A549 (cell line): ENCODE measurements at regions not wholly inside any gene's neighbourhood (a gene's known extent, or its start where the extent isn't known, plus 50 kb on each side); places are given as distances from the start of the nearest gene placed in this dataset.

ENCODE experiments used
- ATAC-seq, 2 experiments: fragments of 200-7000 bp in 1 of 2; fragments of >200 bp in 1 of 2; cut with Nextera tagmentation in 1 of 2; cut with Tn5 transposase in 1 of 2; 3 replicates each; pipeline versions ENCODE4 v1.8.0 to v1.9.1; 2018 to 2020; ENCODE audit warnings: mild to moderate bottlenecking in 1 of 2, moderate library complexity in 1 of 2
- CTCF ChIA-PET: fragments of 300-600 bp; sonication (Branson Sonifier 250); formaldehyde crosslinking; extraction: SDS; loops from one replicate; lab custom pipeline; 2021; ENCODE audit warnings: antibody characterized with exemption, inconsistent platforms; lab: Yijun Ruan, JAX
- POLR2A ChIA-PET: fragments of 350-600 bp; formaldehyde crosslinking; extraction: SDS; loops from one replicate; lab custom pipeline; 2021; ENCODE audit warnings: antibody characterized with exemption, inconsistent platforms; lab: Yijun Ruan, JAX
- DNase-seq, 2 experiments: peaks; one replicate each; pipeline versions ENCODE4 v3.0.0 to v3.0.0-alpha.2; 2011 to 2016; ENCODE audit warnings: low read depth in 1 of 2, low spot score in 1 of 2
- FAIRE-seq: peaks from 2 replicates; lab custom pipeline; 2011; peaks lifted over from hg19 to GRCh38; lab: Jason Lieb, UNC
- H3K27ac ChIP-seq, 2 experiments: fragments of >200 bp; sonication (Bioruptor Twin); formaldehyde crosslinking; 3 replicates each; pipeline ENCODE4 v1.5.1; 2016 to 2017
- H3K4me1 ChIP-seq: fragments of >200 bp; sonication (Bioruptor Twin); formaldehyde crosslinking; 3 replicates; pipeline ENCODE4 v1.6.1; 2016
- H3K4me2 ChIP-seq: fragments of >200 bp; sonication (Bioruptor Twin); formaldehyde crosslinking; 3 replicates; pipeline ENCODE4 v1.6.1; 2016
- H3K4me3 ChIP-seq: fragments of >200 bp; sonication (Bioruptor Twin); formaldehyde crosslinking; 3 replicates; pipeline ENCODE4 v1.5.1; 2016
- H3K9me3 ChIP-seq: fragments of >200 bp; sonication (Bioruptor Twin); formaldehyde crosslinking; 3 replicates; pipeline ENCODE4 v1.6.1; 2016
- ELK1 ChIP-seq: fragments of 150-350 bp; IDR thresholded peaks from 2 replicates; pipeline ENCODE4 v1.6.1; 2014; ENCODE audit warnings: low read depth, mild to moderate bottlenecking, low read length
- FOSB ChIP-seq: fragments of 250-450 bp; sonication (Bioruptor Pico); IDR thresholded peaks from 2 replicates; pipeline ENCODE4 v1.5.0; 2020; ENCODE audit warnings: mild to moderate bottlenecking, moderate library complexity
- HDAC2 ChIP-seq: fragments of 200-600 bp; sonication (generic); IDR thresholded peaks from 2 replicates; pipeline ENCODE4 v1.6.1; 2016
- JUN ChIP-seq, 2 experiments: fragments of >200 bp; sonication (Bioruptor Twin); formaldehyde crosslinking; IDR thresholded peaks; 2 replicates in 1 of 2; 3 replicates in 1 of 2; pipeline ENCODE4 v1.6.1; 2016 to 2017
- KDM1A ChIP-seq: fragments of 200-600 bp; sonication (generic); IDR thresholded peaks from 2 replicates; pipeline ENCODE4 v1.6.1; 2016; ENCODE audit warnings: low read depth, mild to moderate bottlenecking
- KDM5A ChIP-seq: fragments of 200-600 bp; sonication (generic); IDR thresholded peaks from 2 replicates; pipeline ENCODE4 v1.6.1; 2016; ENCODE audit warnings: antibody characterized with exemption, mild to moderate bottlenecking
- NFE2L2 ChIP-seq: fragments of 150-350 bp; conservative IDR thresholded peaks from 2 replicates; pipeline ENCODE4 v1.6.1; 2014; ENCODE audit warnings: low read length
- POLR2A ChIP-seq: IDR thresholded peaks from 2 replicates; pipeline ENCODE4 v1.6.1; 2012; ENCODE audit warnings: mild to moderate bottlenecking, low read length
- POLR2AphosphoS2 ChIP-seq: conservative IDR thresholded peaks from 2 replicates; pipeline ENCODE4 v1.6.1; 2012; ENCODE audit warnings: low read length, improper control_type of control experiment, inconsistent platforms
- RCOR1 ChIP-seq: fragments of 150-350 bp; IDR thresholded peaks from 2 replicates; pipeline ENCODE4 v1.6.1; 2014; ENCODE audit warnings: antibody characterized with exemption, low read length, low read depth
- RNF2 ChIP-seq: fragments of 200-600 bp; sonication (generic); IDR thresholded peaks from 2 replicates; pipeline ENCODE4 v1.6.1; 2016; ENCODE audit warnings: low read depth, mild to moderate bottlenecking, antibody characterized with exemption, moderate library complexity, borderline replicate concordance
- TP53 ChIP-seq: fragments of 250-450 bp; sonication (Bioruptor Pico); IDR thresholded peaks from 2 replicates; pipeline ENCODE4 v1.5.0; 2021; ENCODE audit warnings: mild to moderate bottlenecking, moderate library complexity
- ZFP36 ChIP-seq: fragments of 450-650 bp; IDR thresholded peaks from 2 replicates; pipeline ENCODE4 v1.6.1; 2014; ENCODE audit warnings: borderline replicate concordance; ENCODE audit not compliant: partially characterized antibody
- WGBS: methylation state at CpG from one replicate; pipeline ENCODE4 v1.1.6; 2017; ENCODE audit errors: missing lambda C conversion rate; 5-methylcytosine and 5-hydroxymethylcytosine counted together
- TF ChIP-seq, protein P1 (sequence below): IDR thresholded peaks from 2 replicates; pipeline ENCODE4 v1.6.1; 2012; ENCODE audit warnings: low read depth, borderline replicate concordance
- TF ChIP-seq, protein P2 (sequence below): fragments of 450-650 bp; IDR thresholded peaks from 2 replicates; pipeline ENCODE4 v1.6.1; 2014; ENCODE audit warnings: antibody characterized with exemption
- TF ChIP-seq, protein P3 (sequence below): fragments of >200 bp; sonication (Bioruptor Twin); formaldehyde crosslinking; IDR thresholded peaks from 3 replicates; pipeline ENCODE4 v1.5.1; 2016

- FAIRE-seq (no peak), DNase-seq (no peak), ATAC-seq (no peak)
- ChIA-PET POLR2A (no interaction called here), CTCF (interaction anchor here (1.0 to 1.8 kb wide), 7 partner anchors 11 to 48 kb away, joined by 3 to 6 read pairs (median 4); no protein-coding TSS in a partner anchor)
- Histone ChIP-seq H3K4me1 (peaks cover 11% of the 10 kb centered on the region; the same call in 1 of the 3 replicates), H3K4me3 (no peak overlapping the region), H3K4me2 (no peak overlapping the region), H3K27ac (no peak overlapping the region), H3K9me3 (no peaks in the 10 kb centered on the region)
- TF ChIP-seq ELK1 (no peak), HDAC2 (no peak), RCOR1 (no peak), POLR2AphosphoS2 (no peak), NFE2L2 (no peak)
- TF ChIP-seq, protein P1, sequence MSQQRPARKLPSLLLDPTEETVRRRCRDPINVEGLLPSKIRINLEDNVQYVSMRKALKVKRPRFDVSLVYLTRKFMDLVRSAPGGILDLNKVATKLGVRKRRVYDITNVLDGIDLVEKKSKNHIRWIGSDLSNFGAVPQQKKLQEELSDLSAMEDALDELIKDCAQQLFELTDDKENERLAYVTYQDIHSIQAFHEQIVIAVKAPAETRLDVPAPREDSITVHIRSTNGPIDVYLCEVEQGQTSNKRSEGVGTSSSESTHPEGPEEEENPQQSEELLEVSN = no peak
- TF ChIP-seq, protein P2, sequence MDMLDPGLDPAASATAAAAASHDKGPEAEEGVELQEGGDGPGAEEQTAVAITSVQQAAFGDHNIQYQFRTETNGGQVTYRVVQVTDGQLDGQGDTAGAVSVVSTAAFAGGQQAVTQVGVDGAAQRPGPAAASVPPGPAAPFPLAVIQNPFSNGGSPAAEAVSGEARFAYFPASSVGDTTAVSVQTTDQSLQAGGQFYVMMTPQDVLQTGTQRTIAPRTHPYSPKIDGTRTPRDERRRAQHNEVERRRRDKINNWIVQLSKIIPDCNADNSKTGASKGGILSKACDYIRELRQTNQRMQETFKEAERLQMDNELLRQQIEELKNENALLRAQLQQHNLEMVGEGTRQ = no peak
- TF ChIP-seq, protein P3, sequence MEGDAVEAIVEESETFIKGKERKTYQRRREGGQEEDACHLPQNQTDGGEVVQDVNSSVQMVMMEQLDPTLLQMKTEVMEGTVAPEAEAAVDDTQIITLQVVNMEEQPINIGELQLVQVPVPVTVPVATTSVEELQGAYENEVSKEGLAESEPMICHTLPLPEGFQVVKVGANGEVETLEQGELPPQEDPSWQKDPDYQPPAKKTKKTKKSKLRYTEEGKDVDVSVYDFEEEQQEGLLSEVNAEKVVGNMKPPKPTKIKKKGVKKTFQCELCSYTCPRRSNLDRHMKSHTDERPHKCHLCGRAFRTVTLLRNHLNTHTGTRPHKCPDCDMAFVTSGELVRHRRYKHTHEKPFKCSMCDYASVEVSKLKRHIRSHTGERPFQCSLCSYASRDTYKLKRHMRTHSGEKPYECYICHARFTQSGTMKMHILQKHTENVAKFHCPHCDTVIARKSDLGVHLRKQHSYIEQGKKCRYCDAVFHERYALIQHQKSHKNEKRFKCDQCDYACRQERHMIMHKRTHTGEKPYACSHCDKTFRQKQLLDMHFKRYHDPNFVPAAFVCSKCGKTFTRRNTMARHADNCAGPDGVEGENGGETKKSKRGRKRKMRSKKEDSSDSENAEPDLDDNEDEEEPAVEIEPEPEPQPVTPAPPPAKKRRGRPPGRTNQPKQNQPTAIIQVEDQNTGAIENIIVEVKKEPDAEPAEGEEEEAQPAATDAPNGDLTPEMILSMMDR = no peak
- 78% methylated on average over 4 of the region's 4 CpGs for WGBS
These were observed 120.0 kb upstream of the PRKCQ start for GRCh38 chr10:6700066-6700465.

- H3K9me3 ChIP-seq = no peaks in the 10 kb centered on the region
- no peak for ATAC-seq
- H3K4me1 ChIP-seq = peaks cover 11% of the 10 kb centered on the region; the same call in 1 of the 3 replicates
- H3K4me3 ChIP-seq = no peak overlapping the region
- DNase-seq = no peak
- FAIRE-seq = no peak
- H3K27ac ChIP-seq = no peak overlapping the region
- TF ChIP-seq KDM1A (no peak), TP53 (CRISPR knock-in tag) (no peak), FOSB (no peak), KDM5A (no peak), JUN (IDR thresholded peaks at IDR 0.05) (no peak), POLR2A (no peak), RNF2 (no peak)
- TF ChIP-seq, protein P1 = no peak
- ChIA-PET CTCF (interaction anchor here (1.8 kb wide), 1 partner anchor 21 kb away, joined by 6 read pairs; no protein-coding TSS in a partner anchor), POLR2A (no interaction called here)
- H3K4me2 ChIP-seq = no peak overlapping the region
- WGBS = 89% methylated on average over 4 of the region's 4 CpGs
These were observed 119.3 kb upstream of the PRKCQ start for GRCh38 chr10:6699336-6699735.

- TF ChIP-seq HDAC2 = no peak
- no peak for TF ChIP-seq KDM1A
- no peak for TF ChIP-seq ZFP36
- TF ChIP-seq, all 56 proteins: peak for 0
- ATAC-seq = no peak
- ChIA-PET POLR2A (no interaction called here), CTCF (interaction anchor here (0.6 to 2.1 kb wide), 3 partner anchors 20 to 725 kb away, joined by 3 to 7 read pairs (median 5); no protein-coding TSS in a partner anchor)
- Histone ChIP-seq H3K27ac (no peak overlapping the region), H3K9me3 (no peaks in the 10 kb centered on the region), H3K4me3 (no peak overlapping the region), H3K4me1 (peaks cover 11% of the 10 kb centered on the region; the same call in 1 of the 3 replicates), H3K4me2 (no peak overlapping the region)
- DNase-seq = no peak
- 65% methylated on average over 1 of the region's 1 CpG for WGBS
- no peak for FAIRE-seq
These were observed 115.4 kb upstream of the PRKCQ start for GRCh38 chr10:6695519-6695918.
